Peyer's patch (tissue), 4 donors: ENCODE measurements at regions not wholly inside any gene's neighbourhood (a gene's known extent, or its start where the extent isn't known, plus 50 kb on each side); places are given as distances from the start of the nearest gene placed in this dataset.

Experiments
- DNase-seq, 3 donors: peaks; one replicate each; pipeline ENCODE4 v3.0.0-alpha.2; 2017 to 2019
- H3K27ac ChIP-seq, 4 donors: fragments of 200-600 bp; sonication (generic); one replicate each; pipeline ENCODE4 v1.5.1; 2016 to 2019
- H3K27me3 ChIP-seq, 2 donors: fragments of 200-600 bp; sonication (generic); one replicate each; pipeline ENCODE4 v1.5.1; 2019
- H3K36me3 ChIP-seq, 3 donors: fragments of 200-600 bp; sonication (generic); one replicate each; pipeline ENCODE4 v1.5.1; 2016 to 2019
- H3K4me1 ChIP-seq, 4 donors: fragments of 200-600 bp; sonication (generic); one replicate each; pipeline ENCODE4 v1.5.1; 2016 to 2019
- H3K4me3 ChIP-seq, 4 donors: fragments of 200-600 bp; sonication (generic); 1 replicate in 3 of 4; 2 replicates in 1 of 4; pipeline ENCODE4 v1.5.1; 2016 to 2019; ENCODE audit warnings: mild to moderate bottlenecking in 1 of 4
- H3K9me3 ChIP-seq, 4 donors: fragments of 200-600 bp; sonication (generic); one replicate each; pipeline ENCODE4 v1.5.1; 2016 to 2019; ENCODE audit warnings: mild to moderate bottlenecking in 1 of 4
- CTCF ChIP-seq, 6 experiments: fragments of 450-650 bp in 4 of 6; fragments of 200-600 bp in 2 of 6; sonication (generic) in 1 of 6; IDR thresholded peaks; one replicate each; pipeline ENCODE4 v1.5.1; 2017 to 2019; ENCODE audit warnings: antibody characterized with exemption in 6 of 6, mild to moderate bottlenecking in 3 of 6, moderate library complexity in 1 of 6
- POLR2A ChIP-seq, 2 donors: fragments of 450-650 bp; IDR thresholded peaks; one replicate each; pipeline ENCODE4 v1.5.1; 2017; ENCODE audit warnings: antibody characterized with exemption in 2 of 2, mild to moderate bottlenecking in 2 of 2, moderate library complexity in 2 of 2

GRCh38 chr10:78202386-78202785 lies 168.7 kb downstream of the RPS24 start:
- DNase-seq: no peak
- H3K4me3 ChIP-seq: no peak overlapping the region
- TF ChIP-seq POLR2A (IDR thresholded peaks at IDR 0.05): no peak
- TF ChIP-seq CTCF (IDR thresholded peaks at IDR 0.05): no peak
- H3K4me1 ChIP-seq: no peaks in the 10 kb centered on the region
- H3K36me3 ChIP-seq: no peaks in the 10 kb centered on the region
- H3K9me3 ChIP-seq: no peaks in the 10 kb centered on the region
- no peaks in the 10 kb centered on the region for H3K27me3 ChIP-seq
- no peak overlapping the region for H3K27ac ChIP-seq

GRCh38 chr10:78203915-78204818 lies 170.5 kb downstream of the RPS24 start:
- Histone ChIP-seq H3K27me3 (no peaks in the 10 kb centered on the region), H3K4me1 (no peaks in the 10 kb centered on the region), H3K4me3 (no peak overlapping the region), H3K36me3 (no peaks in the 10 kb centered on the region), H3K27ac (no peak overlapping the region), H3K9me3 (no peaks in the 10 kb centered on the region)
- DNase-seq: no peak
- TF ChIP-seq POLR2A (IDR thresholded peaks at IDR 0.05) (no peak), CTCF (IDR thresholded peaks at IDR 0.05) (no peak)

GRCh38 chr10:78205457-78206016 lies 171.9 kb downstream of the RPS24 start:
- Histone ChIP-seq H3K9me3 (no peaks in the 10 kb centered on the region), H3K36me3 (no peaks in the 10 kb centered on the region), H3K27ac (no peak overlapping the region), H3K27me3 (no peaks in the 10 kb centered on the region), H3K4me1 (no peaks in the 10 kb centered on the region), H3K4me3 (no peak overlapping the region)
- DNase-seq: no peak
- no peak for TF ChIP-seq CTCF (IDR thresholded peaks at IDR 0.05)
- no peak for TF ChIP-seq POLR2A (IDR thresholded peaks at IDR 0.05)

GRCh38 chr10:78207216-78207615 lies 173.6 kb downstream of the RPS24 start:
- Histone ChIP-seq H3K27me3 (no peaks in the 10 kb centered on the region), H3K36me3 (no peaks in the 10 kb centered on the region), H3K4me1 (no peaks in the 10 kb centered on the region), H3K4me3 (no peak overlapping the region), H3K27ac (no peak overlapping the region), H3K9me3 (no peaks in the 10 kb centered on the region)
- no peak for DNase-seq
- no peak for TF ChIP-seq POLR2A (IDR thresholded peaks at IDR 0.05)
- no peak for TF ChIP-seq CTCF (IDR thresholded peaks at IDR 0.05)

GRCh38 chr10:78207776-78208175 lies 174.1 kb downstream of the RPS24 start:
- Histone ChIP-seq H3K27me3 (no peaks in the 10 kb centered on the region), H3K4me1 (no peaks in the 10 kb centered on the region), H3K9me3 (no peaks in the 10 kb centered on the region), H3K27ac (no peak overlapping the region), H3K4me3 (no peak overlapping the region), H3K36me3 (no peaks in the 10 kb centered on the region)
- DNase-seq: no peak
- TF ChIP-seq CTCF (IDR thresholded peaks at IDR 0.05) (no peak), POLR2A (IDR thresholded peaks at IDR 0.05) (no peak)
